Fibroblast of skin of scalp (primary cell): ENCODE measurements at regions not wholly inside any gene's neighbourhood (a gene's known extent, or its start where the extent isn't known, plus 50 kb on each side); places are given as distances from the start of the nearest gene placed in this dataset.

ENCODE experiments used
- DNase-seq: peaks from one replicate; pipeline ENCODE4 v3.0.0-alpha.2; 2013

GRCh38 chr5:88483964-88484672 lies 215.5 kb upstream of the TMEM161B start:
- DNase-seq, result no peak

GRCh38 chr5:88480801-88481499 lies 212.3 kb upstream of the TMEM161B start:
- DNase-seq, result peak; percentile 64

GRCh38 chr5:88480245-88480644 lies 211.6 kb upstream of the TMEM161B start:
- peak; percentile 2 for DNase-seq

GRCh38 chr5:88474574-88474973 lies 205.9 kb upstream of the TMEM161B start:
- no peak for DNase-seq

GRCh38 chr5:88470745-88471144 lies 202.1 kb upstream of the TMEM161B start:
- DNase-seq, result no peak

- no peak for DNase-seq
Measured at GRCh38 chr5:88459971-88460370, 191.3 kb upstream of the TMEM161B start.

- DNase-seq, result peak; percentile 3
Measured at GRCh38 chr5:88452820-88453219, 184.2 kb upstream of the TMEM161B start.

- DNase-seq, result no peak
Measured at GRCh38 chr5:88450239-88450638, 181.6 kb upstream of the TMEM161B start.

- DNase-seq, result no peak
Measured at GRCh38 chr5:88438006-88438405, 169.4 kb upstream of the TMEM161B start.

GRCh38 chr5:88436290-88436689 lies 167.6 kb upstream of the TMEM161B start:
- no peak for DNase-seq

- DNase-seq, result no peak
Measured at GRCh38 chr5:88428633-88429032, 160.0 kb upstream of the TMEM161B start.

GRCh38 chr5:88426441-88426840 lies 157.8 kb upstream of the TMEM161B start:
- DNase-seq, result no peak

GRCh38 chr5:88425124-88425523 lies 156.5 kb upstream of the TMEM161B start:
- DNase-seq, result no peak

- DNase-seq, result no peak
Measured at GRCh38 chr5:88419931-88420330, 151.3 kb upstream of the TMEM161B start.

GRCh38 chr5:88407341-88407740 lies 138.7 kb upstream of the TMEM161B start:
- no peak for DNase-seq

GRCh38 chr5:88405783-88406182 lies 137.1 kb upstream of the TMEM161B start:
- no peak for DNase-seq

GRCh38 chr5:88404405-88404804 lies 135.8 kb upstream of the TMEM161B start:
- no peak for DNase-seq

GRCh38 chr5:88401686-88402085 lies 133.0 kb upstream of the TMEM161B start:
- DNase-seq, result no peak

- DNase-seq, result no peak
Measured at GRCh38 chr5:88401228-88401627, 132.6 kb upstream of the TMEM161B start.

- no peak for DNase-seq
Measured at GRCh38 chr5:88399561-88399960, 130.9 kb upstream of the TMEM161B start.

- no peak for DNase-seq
Measured at GRCh38 chr5:88398316-88398715, 129.7 kb upstream of the TMEM161B start.

- no peak for DNase-seq
Measured at GRCh38 chr5:88396751-88397281, 128.2 kb upstream of the TMEM161B start.

- no peak for DNase-seq
Measured at GRCh38 chr5:88396000-88396535, 127.4 kb upstream of the TMEM161B start.

- no peak for DNase-seq
Measured at GRCh38 chr5:88395264-88395663, 126.6 kb upstream of the TMEM161B start.
